GM06990 (cell line): ENCODE measurements at regions not wholly inside any gene's neighbourhood (a gene's known extent, or its start where the extent isn't known, plus 50 kb on each side); places are given as distances from the start of the nearest gene placed in this dataset.

Source experiments
- DNase-seq: peaks from one replicate; pipeline ENCODE4 v3.0.0-alpha.2; 2011; ENCODE audit not compliant: insufficient read length; ENCODE audit errors: extremely low read depth
- H3K27me3 ChIP-seq: replicated peaks from 2 replicates; pipeline ENCODE4 v1.6.0; 2011; ENCODE audit warnings: low read length; ENCODE audit not compliant: control insufficient read depth, insufficient read depth
- H3K36me3 ChIP-seq: 2 replicates; pipeline ENCODE4 v1.5.1; 2011; ENCODE audit warnings: low read length; ENCODE audit not compliant: control insufficient read depth, insufficient read depth
- H3K4me3 ChIP-seq: replicated peaks from 2 replicates; pipeline ENCODE4 v1.5.1; 2011; ENCODE audit warnings: low read depth, mild to moderate bottlenecking, control low read depth, low read length
- CTCF ChIP-seq: IDR thresholded peaks from 2 replicates; pipeline ENCODE4 v1.5.1; 2011; ENCODE audit warnings: low read length, control low read depth, mild to moderate bottlenecking, inconsistent platforms; ENCODE audit not compliant: insufficient read depth, poor library complexity, severe bottlenecking

DNA sequence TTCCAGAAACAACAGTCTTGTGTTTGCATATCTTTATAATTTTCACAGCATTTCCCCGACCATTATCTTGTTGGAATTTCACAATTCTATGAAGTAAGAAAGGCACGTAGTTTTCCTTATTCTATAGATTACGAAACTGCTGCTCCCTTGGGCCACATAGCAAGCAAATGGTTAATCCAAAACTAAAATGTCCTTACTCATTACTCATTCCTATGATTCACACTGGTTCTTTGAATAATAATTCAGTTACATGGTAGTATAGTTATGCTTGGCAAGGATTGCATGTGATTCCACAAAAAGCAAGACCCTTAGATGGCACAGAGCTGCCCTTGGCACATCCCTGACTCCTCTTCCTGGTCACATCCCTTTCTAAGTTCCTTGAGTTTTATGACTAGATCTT is 51.2 kb downstream of the OR13H1 start:
- no peak for DNase-seq
- Histone ChIP-seq H3K27me3 (no peaks in the 10 kb centered on the region; the same call in 1 of the 2 replicates), H3K4me3 (no peak overlapping the region), H3K36me3 (no peaks in the 10 kb centered on the region)
- no peak for TF ChIP-seq CTCF

DNA sequence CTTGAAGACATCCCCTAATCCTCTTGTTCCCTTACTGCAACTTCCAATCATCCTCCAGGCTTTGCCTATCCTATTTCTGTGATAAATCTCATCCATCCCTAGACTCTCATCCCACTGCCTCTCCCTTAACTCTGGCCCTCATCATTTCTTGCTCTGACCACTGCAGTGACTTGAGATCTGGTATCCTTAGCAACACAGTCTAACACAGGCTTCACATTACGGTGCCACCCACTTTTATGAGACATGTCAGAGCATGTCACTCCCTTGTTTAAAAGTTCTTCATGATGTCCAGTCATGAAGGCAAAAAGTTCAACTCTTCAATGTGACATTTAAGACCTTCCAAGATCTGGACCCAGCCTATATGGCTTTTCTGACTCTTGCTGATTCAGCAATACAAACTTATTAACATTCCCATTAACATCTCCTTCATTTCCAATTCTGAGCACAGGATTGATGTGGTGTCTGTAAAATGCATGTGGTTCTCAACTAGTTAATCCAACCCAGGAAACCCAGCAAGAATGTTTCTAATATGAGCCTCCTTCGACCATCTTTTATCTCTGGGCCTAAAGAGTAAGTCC is 64.0 kb downstream of the OR13H1 start:
- Histone ChIP-seq H3K36me3 (no peaks in the 10 kb centered on the region), H3K4me3 (no peak overlapping the region), H3K27me3 (no peaks in the 10 kb centered on the region)
- DNase-seq, result no peak
- TF ChIP-seq CTCF, result no peak

DNA sequence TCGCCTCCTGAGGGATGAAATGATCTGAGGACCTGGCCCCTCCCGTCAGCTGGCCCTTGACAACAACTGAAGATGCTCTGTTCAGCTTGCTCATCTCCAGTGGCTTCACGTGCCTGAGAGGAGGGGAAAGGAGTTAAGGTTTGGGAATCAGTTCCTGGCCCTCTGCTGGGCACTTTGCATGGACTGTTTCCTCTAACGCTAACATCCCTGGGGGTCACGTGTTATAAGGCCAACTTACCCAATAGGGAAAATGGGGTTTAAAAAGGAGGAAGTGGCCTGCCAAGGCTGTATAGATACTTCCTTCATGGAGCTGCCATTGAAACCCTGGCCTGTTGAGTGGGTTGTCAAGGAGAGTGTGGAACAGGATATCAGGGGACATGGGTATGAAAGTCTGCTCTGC is 65.6 kb downstream of the OR13H1 start:
- DNase-seq, result no peak
- no peak for TF ChIP-seq CTCF
- Histone ChIP-seq H3K36me3 (no peaks in the 10 kb centered on the region), H3K4me3 (no peak overlapping the region), H3K27me3 (no peaks in the 10 kb centered on the region)

- TF ChIP-seq CTCF, result no peak
- DNase-seq, result no peak
- no peak overlapping the region for H3K4me3 ChIP-seq
- H3K36me3 ChIP-seq, result no peaks in the 10 kb centered on the region
- H3K27me3 ChIP-seq, result no peaks in the 10 kb centered on the region
Measured at GRCh38 chrX:131613260-131613659, 69.4 kb downstream of the OR13H1 start.

DNA sequence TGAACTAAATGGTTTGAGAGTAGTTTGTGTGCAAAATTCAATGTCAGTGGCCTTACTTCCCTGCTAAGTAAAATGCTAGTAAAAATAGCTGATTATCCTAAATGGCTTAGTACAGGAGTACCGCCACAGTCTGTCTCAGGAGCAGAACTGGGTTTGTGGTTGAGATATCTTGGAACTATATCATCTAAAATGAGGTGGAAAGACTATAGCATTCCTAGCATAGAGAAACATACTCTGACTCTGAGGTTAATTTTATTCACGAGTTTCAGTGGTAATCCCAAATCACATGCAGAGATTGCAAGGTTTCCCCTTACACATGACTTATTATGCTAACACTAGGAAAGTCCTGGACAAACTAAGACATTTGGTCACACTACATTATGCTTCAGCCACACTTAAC is 70.4 kb downstream of the OR13H1 start:
- no peak for DNase-seq
- H3K27me3 ChIP-seq, result no peaks in the 10 kb centered on the region
- TF ChIP-seq CTCF, result no peak
- H3K4me3 ChIP-seq, result no peak overlapping the region
- H3K36me3 ChIP-seq, result no peaks in the 10 kb centered on the region

DNA sequence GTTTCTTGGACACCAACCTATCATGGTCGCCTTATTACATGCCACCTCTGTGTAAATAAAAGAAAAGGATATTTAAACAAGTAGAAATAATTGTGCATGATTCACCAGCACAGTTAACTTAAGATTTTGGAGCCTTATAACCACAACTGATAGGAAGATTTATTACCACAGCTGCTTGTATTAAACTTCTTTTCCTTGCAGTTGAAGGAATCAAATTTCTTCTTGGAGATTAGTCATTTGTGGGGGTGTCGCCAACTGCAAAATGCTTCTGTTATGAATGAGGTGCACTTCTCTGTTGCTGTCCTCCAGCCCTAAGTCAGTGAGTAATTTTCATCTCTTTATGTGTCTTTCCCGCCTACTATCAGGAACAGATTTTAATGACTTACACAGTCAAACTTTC is 73.3 kb downstream of the OR13H1 start:
- H3K27me3 ChIP-seq, result no peaks in the 10 kb centered on the region
- H3K36me3 ChIP-seq, result no peaks in the 10 kb centered on the region
- DNase-seq, result no peak
- H3K4me3 ChIP-seq, result no peak overlapping the region
- TF ChIP-seq CTCF, result no peak
